ENCODE measurements at regions not wholly inside any gene's neighbourhood (a gene's known extent, or its start where the extent isn't known, plus 50 kb on each side); places are given as distances from the start of the nearest gene placed in this dataset.
"Not testable (repeated sequence)": the region's sequence is repeated elsewhere in the genome, so short reads cannot be mapped to it uniquely, and the experiment has no call there.

DNA sequence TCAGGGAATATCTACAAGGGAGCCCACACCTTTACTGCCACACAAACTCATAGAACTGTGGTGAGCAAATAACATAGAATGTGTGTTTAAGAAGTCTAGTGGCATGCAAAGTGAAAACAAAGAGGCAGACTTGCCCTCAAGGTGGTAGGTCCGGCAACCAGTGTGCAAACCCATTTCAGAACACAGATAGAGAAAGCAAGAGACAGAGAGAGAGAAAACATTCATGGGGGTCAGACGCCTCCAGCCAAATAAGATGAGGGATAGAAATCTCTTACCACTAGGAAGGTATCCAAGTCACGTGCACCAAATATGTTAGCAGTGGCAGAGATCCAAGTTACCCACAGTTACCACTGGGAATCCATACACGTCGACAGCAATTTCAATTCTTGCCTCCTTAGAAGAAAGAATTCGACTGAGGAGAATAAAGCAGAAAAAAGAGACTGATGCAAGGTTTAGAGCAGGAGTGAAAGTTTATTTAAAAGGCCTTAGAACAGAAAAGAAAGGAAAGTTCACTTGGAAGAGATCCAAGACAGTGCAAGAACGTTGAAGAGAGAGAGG, 252.8 kb downstream of the NAP1L3 start:
- CTCF ChIA-PET = no interaction called here
- H3K36me3 ChIP-seq (ENCODE audit: control insufficient read depth in 2 of 3, insufficient read depth in 3 of 3, low read length in 3 of 3) = no peaks in the 10 kb centered on the region
- Mint-ChIP-seq H3K36me3 (no peaks in the 10 kb centered on the region), H3K27ac (no peak overlapping the region), H3K4me3 (no peak overlapping the region), H3K4me1 (no peaks in the 10 kb centered on the region), H3K9me3 (peaks cover 0 to 11% (median 0%) of the 10 kb centered on the region in 11 donors), H3K27me3 (no peaks in the 10 kb centered on the region)
- no peaks in the 10 kb centered on the region for H3K27me3 ChIP-seq (ENCODE audit: control insufficient read depth in 2 of 2, insufficient read depth in 2 of 2, low read length in 2 of 2)
- intact Hi-C loops (cut with micrococcal nuclease) = no loop called here
- H3K4me1 ChIP-seq (ENCODE audit: control insufficient read depth in 2 of 2, insufficient read depth in 2 of 2, low read length in 2 of 2) = no peaks in the 10 kb centered on the region
- no peak for ATAC-seq
- DNase-seq = no peak
- POLR2A ChIA-PET = no interaction called here
- H3K4me3 ChIP-seq (ENCODE audit: low read length) = no peak overlapping the region
- H3K27ac ChIP-seq (ENCODE audit: low read depth, low read length) = no peak overlapping the region
- H3K9me3 ChIP-seq (ENCODE audit: control insufficient read depth in 2 of 3, low read length in 3 of 3) = no peaks in the 10 kb centered on the region

DNA sequence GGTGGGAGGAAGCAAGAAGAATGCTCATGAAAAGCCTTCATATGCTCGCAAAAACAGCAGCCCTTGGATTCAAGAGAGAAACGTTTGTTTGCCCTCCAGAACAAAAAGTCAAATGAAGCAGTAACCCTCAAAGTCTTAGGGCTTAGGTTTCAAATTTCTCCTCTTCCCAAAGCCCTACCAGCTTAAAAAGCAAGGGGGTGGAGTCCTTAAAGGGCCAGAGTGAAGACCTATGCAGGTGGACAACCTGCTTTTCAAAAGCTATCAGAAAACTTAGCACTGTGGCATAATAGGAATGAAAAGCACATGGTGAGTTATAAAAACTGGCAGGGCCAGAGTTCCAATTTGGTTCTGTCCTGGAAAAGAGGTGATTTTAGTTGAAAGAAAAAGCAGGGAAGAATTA, 253.3 kb downstream of the NAP1L3 start:
- POLR2A ChIA-PET = no interaction called here
- CTCF ChIA-PET = no interaction called here
- Histone ChIP-seq H3K9me3 (ENCODE audit: control insufficient read depth in 2 of 3, low read length in 3 of 3) (no peaks in the 10 kb centered on the region), H3K27me3 (ENCODE audit: control insufficient read depth in 2 of 2, insufficient read depth in 2 of 2, low read length in 2 of 2) (no peaks in the 10 kb centered on the region), H3K36me3 (ENCODE audit: control insufficient read depth in 2 of 3, insufficient read depth in 3 of 3, low read length in 3 of 3) (no peaks in the 10 kb centered on the region), H3K4me1 (ENCODE audit: control insufficient read depth in 2 of 2, insufficient read depth in 2 of 2, low read length in 2 of 2) (no peaks in the 10 kb centered on the region), H3K27ac (ENCODE audit: low read depth, low read length) (no peak overlapping the region), H3K4me3 (ENCODE audit: low read length) (no peak overlapping the region)
- peaks cover 0 to 11% (median 0%) of the 10 kb centered on the region in 11 donors for H3K9me3 Mint-ChIP-seq
- intact Hi-C loops (cut with micrococcal nuclease) = no loop called here
- no peak overlapping the region for H3K27ac Mint-ChIP-seq
- H3K27me3 Mint-ChIP-seq = no peaks in the 10 kb centered on the region
- H3K4me3 Mint-ChIP-seq = no peak overlapping the region
- DNase-seq (no peak), ATAC-seq (no peak)
- no peaks in the 10 kb centered on the region for H3K36me3 Mint-ChIP-seq
- no peaks in the 10 kb centered on the region for H3K4me1 Mint-ChIP-seq

GRCh38 chrX:93419642-93420041, 253.7 kb downstream of the NAP1L3 start:
- no peak overlapping the region for H3K4me3 Mint-ChIP-seq
- H3K9me3 Mint-ChIP-seq = peaks cover 0 to 11% (median 0%) of the 10 kb centered on the region in 11 donors
- no peaks in the 10 kb centered on the region for H3K36me3 Mint-ChIP-seq
- no peak for DNase-seq
- no peaks in the 10 kb centered on the region for H3K4me1 ChIP-seq (ENCODE audit: control insufficient read depth in 2 of 2, insufficient read depth in 2 of 2, low read length in 2 of 2)
- H3K4me3 ChIP-seq (ENCODE audit: low read length) = no peak overlapping the region
- no peaks in the 10 kb centered on the region for H3K36me3 ChIP-seq (ENCODE audit: control insufficient read depth in 2 of 3, insufficient read depth in 3 of 3, low read length in 3 of 3)
- ATAC-seq = no peak
- no peak overlapping the region for H3K27ac ChIP-seq (ENCODE audit: low read depth, low read length)
- H3K27me3 Mint-ChIP-seq = no peaks in the 10 kb centered on the region
- POLR2A ChIA-PET = no interaction called here
- intact Hi-C loops (cut with micrococcal nuclease) = no loop called here
- CTCF ChIA-PET = no interaction called here
- H3K9me3 ChIP-seq (ENCODE audit: control insufficient read depth in 2 of 3, low read length in 3 of 3) = no peaks in the 10 kb centered on the region
- H3K27me3 ChIP-seq (ENCODE audit: control insufficient read depth in 2 of 2, insufficient read depth in 2 of 2, low read length in 2 of 2) = no peaks in the 10 kb centered on the region
- no peaks in the 10 kb centered on the region for H3K4me1 Mint-ChIP-seq
- H3K27ac Mint-ChIP-seq = no peak overlapping the region

- H3K36me3 Mint-ChIP-seq = no peaks in the 10 kb centered on the region
- H3K9me3 ChIP-seq (ENCODE audit: control insufficient read depth in 2 of 3, low read length in 3 of 3) = no peaks in the 10 kb centered on the region
- no peak overlapping the region for H3K27ac ChIP-seq (ENCODE audit: low read depth, low read length)
- no peaks in the 10 kb centered on the region for H3K27me3 Mint-ChIP-seq
- H3K4me3 Mint-ChIP-seq = no peak overlapping the region
- peaks cover 0 to 9% (median 1%) of the 10 kb centered on the region in 11 donors for H3K9me3 Mint-ChIP-seq
- no peaks in the 10 kb centered on the region for H3K36me3 ChIP-seq (ENCODE audit: control insufficient read depth in 2 of 3, insufficient read depth in 3 of 3, low read length in 3 of 3)
- intact Hi-C loops (cut with micrococcal nuclease) = no loop called here
- ATAC-seq = no peak
- H3K4me1 Mint-ChIP-seq = no peaks in the 10 kb centered on the region
- POLR2A ChIA-PET = no interaction called here
- H3K27me3 ChIP-seq (ENCODE audit: control insufficient read depth in 2 of 2, insufficient read depth in 2 of 2, low read length in 2 of 2) = no peaks in the 10 kb centered on the region
- no peaks in the 10 kb centered on the region for H3K4me1 ChIP-seq (ENCODE audit: control insufficient read depth in 2 of 2, insufficient read depth in 2 of 2, low read length in 2 of 2)
- H3K4me3 ChIP-seq (ENCODE audit: low read length) = no peak overlapping the region
- CTCF ChIA-PET = no interaction called here
- H3K27ac Mint-ChIP-seq = no peak overlapping the region
- DNase-seq = no peak
Observed at GRCh38 chrX:93404121-93404520, 269.3 kb downstream of the NAP1L3 start.

DNA sequence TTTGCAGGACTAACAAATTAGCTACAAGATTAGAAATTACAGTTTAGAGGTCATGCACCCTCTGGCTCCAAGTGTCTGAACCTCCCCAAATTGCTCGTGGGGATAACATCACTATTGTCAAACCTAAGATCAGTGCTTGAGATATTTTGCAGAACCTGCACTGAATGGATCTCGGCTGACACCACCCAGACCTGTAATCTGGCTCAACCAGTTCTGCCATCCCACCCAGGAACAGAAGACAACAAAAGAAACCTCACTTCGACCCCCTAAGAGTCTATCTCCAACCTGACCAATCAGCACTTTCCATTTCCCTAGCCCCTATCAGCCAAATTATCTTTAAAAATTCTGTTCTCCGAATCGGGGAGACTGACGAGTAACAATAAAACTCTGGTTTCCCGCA, 318.7 kb downstream of the NAP1L3 start:
- Mint-ChIP-seq H3K9me3 (peaks cover 0 to 3% (median 0%) of the 10 kb centered on the region in 11 donors), H3K27ac (no peak overlapping the region), H3K4me3 (no peak overlapping the region), H3K4me1 (no peaks in the 10 kb centered on the region), H3K36me3 (no peaks in the 10 kb centered on the region), H3K27me3 (no peaks in the 10 kb centered on the region)
- DNase-seq (no peak), ATAC-seq (no peak)
- intact Hi-C loops (cut with micrococcal nuclease) = no loop called here
- POLR2A ChIA-PET = interaction anchor here (0.6 kb wide), 1 partner anchor 70 kb away, joined by 3 read pairs; no protein-coding TSS in a partner anchor
- H3K9me3 ChIP-seq (ENCODE audit: control insufficient read depth in 2 of 3, low read length in 3 of 3) = no peaks in the 10 kb centered on the region
- no peaks in the 10 kb centered on the region for H3K27me3 ChIP-seq (ENCODE audit: control insufficient read depth in 2 of 2, insufficient read depth in 2 of 2, low read length in 2 of 2)
- no peaks in the 10 kb centered on the region for H3K4me1 ChIP-seq (ENCODE audit: control insufficient read depth in 2 of 2, insufficient read depth in 2 of 2, low read length in 2 of 2)
- CTCF ChIA-PET = no interaction called here
- no peak overlapping the region for H3K4me3 ChIP-seq (ENCODE audit: low read length)
- H3K27ac ChIP-seq (ENCODE audit: low read depth, low read length) = no peak overlapping the region
- H3K36me3 ChIP-seq (ENCODE audit: control insufficient read depth in 2 of 3, insufficient read depth in 3 of 3, low read length in 3 of 3) = no peaks in the 10 kb centered on the region

DNA sequence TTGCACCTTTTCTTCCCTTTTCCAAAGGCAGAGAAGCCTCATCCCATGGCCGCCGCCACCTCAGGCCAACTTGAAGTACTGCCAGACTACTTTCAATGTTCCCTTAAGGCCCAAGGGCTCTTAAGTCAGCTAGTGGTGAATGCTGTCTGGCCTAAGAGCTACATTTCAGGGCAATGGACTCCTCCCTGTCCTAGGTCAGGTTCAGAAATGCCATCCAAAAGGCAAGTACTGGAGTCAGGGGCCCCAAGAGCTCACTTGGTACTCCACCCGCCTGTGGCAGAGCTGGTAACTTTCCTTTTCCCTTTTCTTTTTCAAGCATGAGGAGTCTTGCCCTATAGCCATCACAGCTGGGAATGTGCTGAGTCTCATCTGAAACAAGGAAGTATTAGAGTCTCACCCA, 327.1 kb downstream of the NAP1L3 start:
- Histone ChIP-seq H3K4me1 (ENCODE audit: control insufficient read depth in 2 of 2, insufficient read depth in 2 of 2, low read length in 2 of 2) (no peaks in the 10 kb centered on the region), H3K27me3 (ENCODE audit: control insufficient read depth in 2 of 2, insufficient read depth in 2 of 2, low read length in 2 of 2) (no peaks in the 10 kb centered on the region), H3K27ac (ENCODE audit: low read depth, low read length) (no peak overlapping the region), H3K4me3 (ENCODE audit: low read length) (no peak overlapping the region), H3K9me3 (ENCODE audit: control insufficient read depth in 2 of 3, low read length in 3 of 3) (no peaks in the 10 kb centered on the region), H3K36me3 (ENCODE audit: control insufficient read depth in 2 of 3, insufficient read depth in 3 of 3, low read length in 3 of 3) (no peaks in the 10 kb centered on the region)
- intact Hi-C loops (cut with micrococcal nuclease) = no loop called here
- no peak overlapping the region for H3K27ac Mint-ChIP-seq
- CTCF ChIA-PET = no interaction called here
- peaks cover 0 to 8% (median 0%) of the 10 kb centered on the region in 11 donors for H3K9me3 Mint-ChIP-seq
- no peak for DNase-seq
- ATAC-seq = no peak
- H3K27me3 Mint-ChIP-seq = no peaks in the 10 kb centered on the region
- POLR2A ChIA-PET = no interaction called here
- no peak overlapping the region for H3K4me3 Mint-ChIP-seq
- no peaks in the 10 kb centered on the region for H3K36me3 Mint-ChIP-seq
- peaks cover 0 to 2% (median 0%) of the 10 kb centered on the region in 7 donors for H3K4me1 Mint-ChIP-seq

GRCh38 chrX:93344287-93344686, 329.1 kb downstream of the NAP1L3 start:
- H3K27me3 ChIP-seq (ENCODE audit: control insufficient read depth in 2 of 2, insufficient read depth in 2 of 2, low read length in 2 of 2); intact Hi-C loops (cut with micrococcal nuclease); H3K9me3 Mint-ChIP-seq; H3K4me3 Mint-ChIP-seq; POLR2A ChIA-PET; H3K27ac Mint-ChIP-seq; H3K36me3 Mint-ChIP-seq; H3K27me3 Mint-ChIP-seq; H3K36me3 ChIP-seq (ENCODE audit: control insufficient read depth in 2 of 3, insufficient read depth in 3 of 3, low read length in 3 of 3); H3K27ac ChIP-seq (ENCODE audit: low read depth, low read length); CTCF ChIA-PET; H3K4me1 ChIP-seq (ENCODE audit: control insufficient read depth in 2 of 2, insufficient read depth in 2 of 2, low read length in 2 of 2); H3K4me1 Mint-ChIP-seq; DNase-seq; H3K9me3 ChIP-seq (ENCODE audit: control insufficient read depth in 2 of 3, low read length in 3 of 3); ATAC-seq; H3K4me3 ChIP-seq (ENCODE audit: low read length): not testable (repeated sequence)
